ENCODE measurements at regions not wholly inside any gene's neighbourhood (a gene's known extent, or its start where the extent isn't known, plus 50 kb on each side); places are given as distances from the start of the nearest gene placed in this dataset.
A peak's percentile ranks its signal among the peaks of the same experiment; 100 is the strongest.

- H3K4me1 ChIP-seq, result peaks cover 7% of the 10 kb centered on the region
- H3K79me2 ChIP-seq (ENCODE audit: low read depth), result no peaks in the 10 kb centered on the region
- H3K36me3 Mint-ChIP-seq, result no peaks in the 10 kb centered on the region
- H3K27ac Mint-ChIP-seq, result no peak overlapping the region
- H3K36me3 ChIP-seq, result no peaks in the 10 kb centered on the region
- H3K9me3 Mint-ChIP-seq, result peaks cover 10% of the 10 kb centered on the region
- no peak overlapping the region for H3K9ac ChIP-seq
- no peak overlapping the region for H3K4me2 ChIP-seq
- H3F3A ChIP-seq (ENCODE audit: low read depth), result peaks cover 4% of the 10 kb centered on the region
- no peak overlapping the region for H2AFZ ChIP-seq (replicated peaks)
- H3K4me3 Mint-ChIP-seq, result no peak overlapping the region
- H3K27me3 Mint-ChIP-seq (ENCODE audit: insufficient read depth, low read depth), result peaks cover 8% of the 10 kb centered on the region
- no peaks in the 10 kb centered on the region for H4K20me1 ChIP-seq (ENCODE audit: low read depth)
- H3K27me3 ChIP-seq, result no peaks in the 10 kb centered on the region
- H3K9me3 ChIP-seq (ENCODE audit: low read depth), result no peaks in the 10 kb centered on the region
- H3K4me3 ChIP-seq, result no peak overlapping the region
- DNase-seq (ENCODE audit: low spot score), result no peak
- H3K27ac ChIP-seq, result no peak overlapping the region
- TF ChIP-seq EZH2 (IDR thresholded peaks at IDR 0.05) (no peak), EZH2phosphoT487 (IDR thresholded peaks at IDR 0.05) (no peak), CTCF (IDR thresholded peaks at IDR 0.05) (no peak)
- peaks cover 11% of the 10 kb centered on the region for H3K4me1 Mint-ChIP-seq
Observed at GRCh38 chr6:168746013-168746412, 305.0 kb downstream of the SMOC2 start.

- TF ChIP-seq CTCF (IDR thresholded peaks at IDR 0.05), result no peak
- no peak for TF ChIP-seq EZH2phosphoT487 (IDR thresholded peaks at IDR 0.05)
- TF ChIP-seq EZH2 (IDR thresholded peaks at IDR 0.05), result no peak
- peaks cover 8% of the 10 kb centered on the region for H3K9me3 Mint-ChIP-seq
- no peaks in the 10 kb centered on the region for H3K27me3 ChIP-seq
- H3K4me2 ChIP-seq, result no peak overlapping the region
- H3K36me3 Mint-ChIP-seq, result no peaks in the 10 kb centered on the region
- peaks cover 11% of the 10 kb centered on the region for H3K4me1 Mint-ChIP-seq
- H3K4me3 Mint-ChIP-seq, result no peak overlapping the region
- no peak overlapping the region for H3K27ac ChIP-seq
- H3F3A ChIP-seq (ENCODE audit: low read depth), result peaks cover 4% of the 10 kb centered on the region
- H3K36me3 ChIP-seq, result no peaks in the 10 kb centered on the region
- H3K9ac ChIP-seq, result no peak overlapping the region
- no peak for DNase-seq (ENCODE audit: low spot score)
- peaks cover 7% of the 10 kb centered on the region for H3K4me1 ChIP-seq
- no peak overlapping the region for H3K27ac Mint-ChIP-seq
- H3K79me2 ChIP-seq (ENCODE audit: low read depth), result no peaks in the 10 kb centered on the region
- no peaks in the 10 kb centered on the region for H3K9me3 ChIP-seq (ENCODE audit: low read depth)
- H3K4me3 ChIP-seq, result no peak overlapping the region
- no peaks in the 10 kb centered on the region for H4K20me1 ChIP-seq (ENCODE audit: low read depth)
- peaks cover 8% of the 10 kb centered on the region for H3K27me3 Mint-ChIP-seq (ENCODE audit: insufficient read depth, low read depth)
- no peak overlapping the region for H2AFZ ChIP-seq (replicated peaks)
Observed at GRCh38 chr6:168744861-168745260, 303.9 kb downstream of the SMOC2 start.

- no peaks in the 10 kb centered on the region for H3K79me2 ChIP-seq (ENCODE audit: low read depth)
- Mint-ChIP-seq H3K36me3 (no peaks in the 10 kb centered on the region), H3K4me1 (peaks cover 11% of the 10 kb centered on the region), H3K27ac (peak overlapping the region; percentile 43), H3K4me3 (no peak overlapping the region), H3K9me3 (peaks cover 15% of the 10 kb centered on the region), H3K27me3 (ENCODE audit: insufficient read depth, low read depth) (peaks cover 10% of the 10 kb centered on the region)
- TF ChIP-seq CTCF (IDR thresholded peaks at IDR 0.05) (no peak), EZH2phosphoT487 (IDR thresholded peaks at IDR 0.05) (no peak), EZH2 (IDR thresholded peaks at IDR 0.05) (no peak)
- H2AFZ ChIP-seq (replicated peaks), result peak overlapping the region; percentile 72
- H4K20me1 ChIP-seq (ENCODE audit: low read depth), result no peaks in the 10 kb centered on the region
- H3K4me2 ChIP-seq, result peak overlapping the region; percentile 35
- H3K4me1 ChIP-seq, result peaks cover 7% of the 10 kb centered on the region
- H3K4me3 ChIP-seq, result no peak overlapping the region
- H3K27ac ChIP-seq, result peak overlapping the region; percentile 53
- DNase-seq (ENCODE audit: low spot score), result peak; percentile 18
- no peaks in the 10 kb centered on the region for H3K36me3 ChIP-seq
- H3K9ac ChIP-seq, result no peak overlapping the region
- peaks cover 4% of the 10 kb centered on the region for H3F3A ChIP-seq (ENCODE audit: low read depth)
- no peaks in the 10 kb centered on the region for H3K27me3 ChIP-seq
- peaks cover 17% of the 10 kb centered on the region for H3K9me3 ChIP-seq (ENCODE audit: low read depth)
Observed at GRCh38 chr6:168741942-168742782, 301.2 kb downstream of the SMOC2 start.
